Right lobe of liver (tissue), 4 donors: ENCODE measurements at regions not wholly inside any gene's neighbourhood (a gene's known extent, or its start where the extent isn't known, plus 50 kb on each side); places are given as distances from the start of the nearest gene placed in this dataset.

ENCODE experiments used
- CTCF ChIP-seq, 4 donors: fragments of 200-600 bp in 3 of 4; fragments of 450-650 bp in 1 of 4; IDR thresholded peaks; one replicate each; pipeline versions ENCODE4 v1.5.1 to v1.8.0; 2016 to 2022; ENCODE audit warnings: antibody characterized with exemption in 4 of 4, mild to moderate bottlenecking in 2 of 4
- POLR2A ChIP-seq: fragments of 450-650 bp; IDR thresholded peaks from one replicate; pipeline ENCODE4 v1.6.1; 2017; ENCODE audit warnings: antibody characterized with exemption, mild to moderate bottlenecking
- donor health status: DM: no; HTN: no; CAD: no.
- donor health status: DM: no; HTN: no; CAD: no.
- donor health status: DM: no; HTN: yes; CAD: no.

GRCh38 chr9:22217254-22217653 lies 208.1 kb upstream of the CDKN2B start:
- TF ChIP-seq CTCF (IDR thresholded peaks at IDR 0.05) (no peak), POLR2A (no peak)
